Endodermal cell (in vitro differentiated cells): ENCODE measurements at regions not wholly inside any gene's neighbourhood (a gene's known extent, or its start where the extent isn't known, plus 50 kb on each side); places are given as distances from the start of the nearest gene placed in this dataset.

ENCODE experiments used
- DNase-seq: peaks from one replicate; pipeline ENCODE4 v3.0.0-alpha.2; 2017
- H3K27ac ChIP-seq: 2 replicates; pipeline ENCODE4 v1.5.1; 2013; ENCODE audit warnings: mild to moderate bottlenecking, low read depth, low read length, moderate library complexity
- H3K27me3 ChIP-seq: 2 replicates; pipeline ENCODE4 v1.6.1; 2013; ENCODE audit warnings: mild to moderate bottlenecking, low read length, moderate library complexity; ENCODE audit not compliant: insufficient read depth, control insufficient read depth, poor library complexity, severe bottlenecking
- H3K36me3 ChIP-seq: 2 replicates; pipeline ENCODE4 v1.7.0; 2013; ENCODE audit warnings: mild to moderate bottlenecking, low read length, moderate library complexity; ENCODE audit not compliant: control insufficient read depth, insufficient read depth
- H3K4me1 ChIP-seq: one replicate; pipeline ENCODE4 v1.7.0; 2013; ENCODE audit warnings: low read length; ENCODE audit not compliant: control insufficient read depth, insufficient read depth
- H3K4me3 ChIP-seq: 2 replicates; pipeline ENCODE4 v1.5.1; 2013; ENCODE audit warnings: mild to moderate bottlenecking, low read length, moderate library complexity
- H3K9ac ChIP-seq: 2 replicates; pipeline ENCODE4 v1.6.1; 2013; ENCODE audit warnings: mild to moderate bottlenecking, low read length, moderate library complexity; ENCODE audit not compliant: poor library complexity, severe bottlenecking; ENCODE audit errors: extremely low read depth
- H3K9me3 ChIP-seq: 2 replicates; pipeline ENCODE4 v1.6.1; 2013; ENCODE audit warnings: mild to moderate bottlenecking, low read length, moderate library complexity; ENCODE audit not compliant: control insufficient read depth
- H3K27ac Mint-ChIP-seq: 2 replicates; pipeline ENCODE4 v1.8.0; 2020; ENCODE audit warnings: mixed read lengths
- H3K27me3 Mint-ChIP-seq: 2 replicates; pipeline ENCODE4 v1.8.0; 2021; ENCODE audit warnings: mild to moderate bottlenecking, mixed read lengths; ENCODE audit not compliant: insufficient read depth
- H3K36me3 Mint-ChIP-seq: 2 replicates; pipeline ENCODE4 v1.8.0; 2020; ENCODE audit warnings: low read depth, mixed read lengths
- H3K4me1 Mint-ChIP-seq: 2 replicates; pipeline ENCODE4 v1.8.0; 2020; ENCODE audit warnings: mixed read lengths
- H3K4me3 Mint-ChIP-seq: 2 replicates; pipeline ENCODE4 v1.8.0; 2020; ENCODE audit warnings: mild to moderate bottlenecking, moderate library complexity, mixed read lengths
- H3K9me3 Mint-ChIP-seq: 2 replicates; pipeline ENCODE4 v1.8.0; 2020; ENCODE audit warnings: mild to moderate bottlenecking, mixed read lengths
- CTCF ChIP-seq: fragments of 200-600 bp; sonication (generic); conservative IDR thresholded peaks from 2 replicates; pipeline ENCODE4 v1.5.0; 2021; ENCODE audit warnings: antibody characterized with exemption, mild to moderate bottlenecking
- WGBS, 2 experiments: methylation state at CpG; one replicate each; pipeline versions ENCODE4 v1.1.5 to v1.1.7; 2013; ENCODE audit warnings: missing lambda C conversion rate in 2 of 2, mixed read lengths in 1 of 2; ENCODE audit not compliant: insufficient coverage in 1 of 2, insufficient read length in 1 of 2; 5-methylcytosine and 5-hydroxymethylcytosine counted together

- no peak overlapping the region for H3K4me3 ChIP-seq
- peaks cover 20% of the 10 kb centered on the region for H3K4me1 Mint-ChIP-seq
- no peaks in the 10 kb centered on the region for H3K36me3 ChIP-seq
- no peak overlapping the region for H3K4me3 Mint-ChIP-seq
- H3K9me3 ChIP-seq = no peaks in the 10 kb centered on the region
- no peaks in the 10 kb centered on the region for H3K9me3 Mint-ChIP-seq
- H3K36me3 Mint-ChIP-seq = no peaks in the 10 kb centered on the region
- H3K27me3 Mint-ChIP-seq = peaks cover 2% of the 10 kb centered on the region
- H3K27ac ChIP-seq = no peak overlapping the region
- TF ChIP-seq CTCF = no peak
- H3K9ac ChIP-seq = no peak overlapping the region
- H3K27ac Mint-ChIP-seq = no peak overlapping the region
- no peak for DNase-seq
- 96 to 100% methylated on average over 2 to 4 of the region's 4 CpGs for WGBS, 2 experiments
- H3K27me3 ChIP-seq = no peaks in the 10 kb centered on the region
- peaks cover 7% of the 10 kb centered on the region for H3K4me1 ChIP-seq
These were observed 121.7 kb upstream of the ANKRD55 start for GRCh38 chr5:56354836-56355235.

GRCh38 chr5:56352808-56353590 lies 119.9 kb upstream of the ANKRD55 start:
- no peaks in the 10 kb centered on the region for H3K9me3 ChIP-seq
- no peaks in the 10 kb centered on the region for H3K27me3 ChIP-seq
- no peak for DNase-seq
- H3K27ac ChIP-seq = no peak overlapping the region
- Mint-ChIP-seq H3K36me3 (no peaks in the 10 kb centered on the region), H3K4me3 (no peak overlapping the region), H3K4me1 (peaks cover 20% of the 10 kb centered on the region), H3K27me3 (no peaks in the 10 kb centered on the region), H3K9me3 (no peaks in the 10 kb centered on the region), H3K27ac (no peak overlapping the region)
- peaks cover 7% of the 10 kb centered on the region for H3K4me1 ChIP-seq
- no peak overlapping the region for H3K4me3 ChIP-seq
- no peak for TF ChIP-seq CTCF
- 83 to 93% methylated on average over 1 to 4 of the region's 4 CpGs for WGBS, 2 experiments
- no peaks in the 10 kb centered on the region for H3K36me3 ChIP-seq
- H3K9ac ChIP-seq = no peak overlapping the region

GRCh38 chr5:56350597-56351170 lies 117.6 kb upstream of the ANKRD55 start:
- no peaks in the 10 kb centered on the region for H3K4me1 Mint-ChIP-seq

More at GRCh38 chr5:56350597-56351170, 117.6 kb upstream of the ANKRD55 start:
- Mint-ChIP-seq H3K4me3 (no peak overlapping the region), H3K9me3 (peaks cover 3% of the 10 kb centered on the region), H3K27me3 (no peaks in the 10 kb centered on the region), H3K27ac (no peak overlapping the region), H3K36me3 (no peaks in the 10 kb centered on the region)
- Histone ChIP-seq H3K27ac (no peak overlapping the region), H3K36me3 (no peaks in the 10 kb centered on the region), H3K27me3 (no peaks in the 10 kb centered on the region), H3K4me3 (no peak overlapping the region), H3K9me3 (no peaks in the 10 kb centered on the region), H3K4me1 (no peaks in the 10 kb centered on the region), H3K9ac (no peak overlapping the region)
- no peak for DNase-seq
- TF ChIP-seq CTCF = no peak
- WGBS, 2 experiments = 63 to 65% methylated on average over 2 to 5 of the region's 5 CpGs
